NCI-H524 treated with DMSO at 0.1 percent for 48 hours (cell line): ENCODE measurements at regions not wholly inside any gene's neighbourhood (a gene's known extent, or its start where the extent isn't known, plus 50 kb on each side); places are given as distances from the start of the nearest gene placed in this dataset.
"Not testable (repeated sequence)": the region's sequence is repeated elsewhere in the genome, so short reads cannot be mapped to it uniquely, and the experiment has no call there.

Experiments used
- DNase-seq: peaks from one replicate; lab custom pipeline; 2025; lab: John Stamatoyannopoulos, UW

- DNase-seq: no peak
Observed at GRCh38 chr21:35396655-35397054, 347.6 kb upstream of the RUNX1 start.

GRCh38 chr21:35395728-35396127 is 346.6 kb upstream of the RUNX1 start:
- DNase-seq: no peak

GRCh38 chr21:35394634-35395369 is 345.7 kb upstream of the RUNX1 start:
- DNase-seq: no peak

GRCh38 chr21:35394049-35394448 is 344.9 kb upstream of the RUNX1 start:
- DNase-seq: no peak

GRCh38 chr21:35390013-35390776 is 341.1 kb upstream of the RUNX1 start:
- DNase-seq: peak; percentile 55

GRCh38 chr21:35386491-35387079 is 337.5 kb upstream of the RUNX1 start:
- no peak for DNase-seq

- no peak for DNase-seq
Observed at GRCh38 chr21:35384375-35384774, 335.3 kb upstream of the RUNX1 start.

GRCh38 chr21:35382696-35383095 is 333.6 kb upstream of the RUNX1 start:
- no peak for DNase-seq

GRCh38 chr21:35381743-35382310 is 332.7 kb upstream of the RUNX1 start:
- no peak for DNase-seq

- not testable (repeated sequence) for DNase-seq
Observed at GRCh38 chr21:35380304-35380703, 331.2 kb upstream of the RUNX1 start.

- DNase-seq: no peak
Observed at GRCh38 chr21:35378881-35379280, 329.8 kb upstream of the RUNX1 start.

GRCh38 chr21:35377505-35378090 is 328.5 kb upstream of the RUNX1 start:
- no peak for DNase-seq

GRCh38 chr21:35376406-35377135 is 327.5 kb upstream of the RUNX1 start:
- no peak for DNase-seq

GRCh38 chr21:35375115-35375514 is 326.0 kb upstream of the RUNX1 start:
- DNase-seq: no peak

- DNase-seq: no peak
Observed at GRCh38 chr21:35373998-35374397, 324.9 kb upstream of the RUNX1 start.

GRCh38 chr21:35372201-35372600 is 323.1 kb upstream of the RUNX1 start:
- no peak for DNase-seq

GRCh38 chr21:35370671-35371070 is 321.6 kb upstream of the RUNX1 start:
- no peak for DNase-seq

- no peak for DNase-seq
Observed at GRCh38 chr21:35370071-35370470, 321.0 kb upstream of the RUNX1 start.

- no peak for DNase-seq
Observed at GRCh38 chr21:35368326-35368725, 319.2 kb upstream of the RUNX1 start.

- no peak for DNase-seq
Observed at GRCh38 chr21:35367553-35367952, 318.5 kb upstream of the RUNX1 start.

- peak; percentile 9 for DNase-seq
Observed at GRCh38 chr21:35366394-35367080, 317.4 kb upstream of the RUNX1 start.
